HCT116 (cell line): ENCODE measurements at regions not wholly inside any gene's neighbourhood (a gene's known extent, or its start where the extent isn't known, plus 50 kb on each side); places are given as distances from the start of the nearest gene placed in this dataset.

Source experiments
- ATAC-seq: fragments of 200-7000 bp; cut with Tn5 transposase; 2 replicates; pipeline ENCODE4 v1.9.1; 2020; ENCODE audit warnings: mild to moderate bottlenecking, moderate library complexity
- BruUV-seq: library from RNA; stranded (reverse); fragments of 400-500 nt; replicated peaks from 2 replicates; lab custom pipeline; 2021; lab: Mats Ljungman, UMichigan
- CTCF ChIA-PET: fragments of 300-600 bp; sonication (Branson Sonifier 250); formaldehyde crosslinking; loops from one replicate; lab custom pipeline; 2021; ENCODE audit warnings: antibody characterized with exemption; lab: Charles Lee
- POLR2A ChIA-PET: fragments of 300-600, 350-600 bp; sonication (Branson Sonifier 250); formaldehyde crosslinking; loops from one replicate; lab custom pipeline; 2021; ENCODE audit warnings: antibody characterized with exemption; lab: Charles Lee
- RAD21 ChIA-PET, 2 experiments: fragments of 300-600 bp; sonication (Branson Sonifier 250); formaldehyde crosslinking; loops; one replicate each; lab custom pipeline; 2023; ENCODE audit warnings: low total read pairs in 2 of 2; ENCODE audit not compliant: uncharacterized antibody in 2 of 2, unreplicated experiment in 2 of 2, low non-redundant PET in 1 of 2; lab: Charles Lee
- DNase-seq: peaks from one replicate; pipeline ENCODE4 v3.0.0-alpha.2; 2010; ENCODE audit warnings: low read depth, low spot score
- H2AFZ ChIP-seq: fragments of 200-600 bp; shearing (Covaris generic), sonication (generic); 2 replicates; pipeline ENCODE4 v1.6.1; 2017; ENCODE audit warnings: low read depth, mixed run types, mixed read lengths, antibody characterized with exemption, low read length; ENCODE audit not compliant: poor library complexity, severe bottlenecking
- H3K27ac ChIP-seq: 2 replicates; pipeline ENCODE4 v1.5.1; 2012; ENCODE audit warnings: low read depth, low read length
- H3K27me3 ChIP-seq: fragments of 200-600 bp; sonication (generic); 2 replicates; pipeline ENCODE4 v1.6.1; 2016; ENCODE audit warnings: mixed run types, low read length, mixed read lengths; ENCODE audit not compliant: insufficient read depth
- H3K36me3 ChIP-seq, 2 experiments: fragments of 200-500 bp in 1 of 2; fragments of 200-600 bp in 1 of 2; sonication (Bioruptor generic) in 1 of 2; sonication (generic) in 1 of 2; 2 replicates each; pipeline versions ENCODE4 v1.5.1 to v1.6.1; 2014 to 2016; ENCODE audit warnings: low read length in 2 of 2, inconsistent platforms in 1 of 2, mixed read lengths in 1 of 2, mixed run types in 1 of 2; ENCODE audit not compliant: insufficient read depth in 2 of 2, control insufficient read depth in 1 of 2
- H3K4me1 ChIP-seq, 2 experiments: fragments of 200-600 bp in 1 of 2; sonication (generic) in 1 of 2; 2 replicates each; pipeline versions ENCODE4 v1.5.1 to v1.6.1; 2012 to 2017; ENCODE audit warnings: low read length in 2 of 2, inconsistent platforms in 1 of 2, mild to moderate bottlenecking in 1 of 2, mixed read lengths in 1 of 2, mixed run types in 1 of 2, moderate library complexity in 1 of 2; ENCODE audit not compliant: insufficient read depth in 2 of 2, control insufficient read depth in 1 of 2
- H3K4me2 ChIP-seq: fragments of 200-600 bp; sonication (generic); 2 replicates; pipeline ENCODE4 v1.6.1; 2017; ENCODE audit warnings: mixed run types, low read length, mixed read lengths
- H3K4me3 ChIP-seq, 2 experiments: fragments of 200-600 bp in 1 of 2; sonication (generic) in 1 of 2; replicated peaks in 1 of 2; 2 replicates each; pipeline ENCODE4 v1.5.1; 2011 to 2016; ENCODE audit warnings: low read length in 2 of 2, control low read depth in 1 of 2, low read depth in 1 of 2, mild to moderate bottlenecking in 1 of 2, mixed read lengths in 1 of 2, mixed run types in 1 of 2
- H3K79me2 ChIP-seq: fragments of 200-600 bp; sonication (generic); 2 replicates; pipeline ENCODE4 v1.6.1; 2017; ENCODE audit warnings: mild to moderate bottlenecking, mixed run types, low read length, moderate library complexity, mixed read lengths; ENCODE audit not compliant: insufficient read depth
- H3K9ac ChIP-seq: fragments of 200-600 bp; sonication (generic); 2 replicates; pipeline ENCODE4 v1.6.1; 2016; ENCODE audit warnings: low read length, mixed read lengths
- H3K9me2 ChIP-seq: fragments of 200-600 bp; sonication (generic), shearing (Covaris generic); 2 replicates; pipeline ENCODE4 v1.6.1; 2017; ENCODE audit warnings: mixed run types, mild to moderate bottlenecking, moderate library complexity; ENCODE audit not compliant: insufficient read depth
- H3K9me3 ChIP-seq, 2 experiments: fragments of 200-500 bp in 1 of 2; fragments of 200-600 bp in 1 of 2; sonication (Bioruptor generic) in 1 of 2; sonication (generic) in 1 of 2; 2 replicates each; pipeline ENCODE4 v1.6.1; 2014 to 2017; ENCODE audit warnings: low read length in 2 of 2, mixed read lengths in 2 of 2, inconsistent platforms in 1 of 2, low read depth in 1 of 2, mild to moderate bottlenecking in 1 of 2, mixed run types in 1 of 2, moderate library complexity in 1 of 2; ENCODE audit not compliant: control insufficient read depth in 1 of 2, insufficient read depth in 1 of 2
- H4K20me1 ChIP-seq: fragments of 200-600 bp; sonication (generic), shearing (Covaris generic); 2 replicates; pipeline ENCODE4 v1.6.1; 2017; ENCODE audit warnings: mixed run types, mild to moderate bottlenecking, moderate library complexity; ENCODE audit not compliant: insufficient read depth
- CEBPB ChIP-seq: IDR thresholded peaks from 2 replicates; pipeline ENCODE4 v1.6.1; 2012; ENCODE audit warnings: low read depth
- EGR1 ChIP-seq: IDR thresholded peaks from 2 replicates; pipeline ENCODE4 v1.6.1; 2012; ENCODE audit warnings: low read depth
- ELF1 ChIP-seq: IDR thresholded peaks from 2 replicates; pipeline ENCODE4 v1.6.1; 2012; ENCODE audit warnings: low read depth, borderline replicate concordance
- EZH2 ChIP-seq: fragments of 200-600 bp; sonication (generic); IDR thresholded peaks from 2 replicates; pipeline ENCODE4 v1.6.1; 2017; ENCODE audit warnings: antibody characterized with exemption, mixed run types
- EZH2phosphoT487 ChIP-seq: fragments of 200-600 bp; IDR thresholded peaks from 2 replicates; pipeline ENCODE4 v1.6.1; 2018; ENCODE audit warnings: antibody characterized with exemption, borderline replicate concordance
- FOSL1 ChIP-seq: IDR thresholded peaks from 2 replicates; pipeline ENCODE4 v1.6.1; 2012; ENCODE audit warnings: low read depth
- POLR2A ChIP-seq: IDR thresholded peaks from 2 replicates; pipeline ENCODE4 v1.7.0; 2011; ENCODE audit warnings: borderline replicate concordance; ENCODE audit not compliant: insufficient read depth, insufficient read length; ENCODE audit errors: extremely low read depth
- POLR2AphosphoS5 ChIP-seq: IDR thresholded peaks from 2 replicates; pipeline ENCODE4 v1.6.1; 2011; ENCODE audit warnings: mild to moderate bottlenecking, low read depth, low read length, moderate library complexity
- SIN3A ChIP-seq: IDR thresholded peaks from 2 replicates; pipeline ENCODE4 v1.6.1; 2012; ENCODE audit warnings: low read depth
- YY1 ChIP-seq: IDR thresholded peaks from 2 replicates; pipeline ENCODE4 v1.6.1; 2011; ENCODE audit warnings: low read length, low read depth, moderate library complexity, mild to moderate bottlenecking; ENCODE audit not compliant: insufficient replicate concordance; ENCODE audit errors: extremely low read depth
- ZFX ChIP-seq: fragments of 450-650 bp; IDR thresholded peaks from 2 replicates; pipeline ENCODE4 v1.6.1; 2017
- intact Hi-C: fragments of 100-400 bp; cut with micrococcal nuclease; formaldehyde crosslinking; loops from 2 replicates; pipeline ENCODE4 v1.10.0; 2022
- TF ChIP-seq, protein P1 (sequence below), 3 experiments: fragments of 200-600 bp in 1 of 3; sonication (generic) in 1 of 3; IDR thresholded peaks in 2 of 3; conservative IDR thresholded peaks in 1 of 3; 2 replicates each; pipeline ENCODE4 v1.5.1; 2012 to 2017; ENCODE audit warnings: low read depth in 2 of 3, low read length in 2 of 3, antibody characterized with exemption in 1 of 3, borderline replicate concordance in 1 of 3, control low read depth in 1 of 3, mild to moderate bottlenecking in 1 of 3, mixed read lengths in 1 of 3, mixed run types in 1 of 3, moderate library complexity in 1 of 3; ENCODE audit not compliant: insufficient read depth in 1 of 3
- TF ChIP-seq, protein P2 (sequence below): IDR thresholded peaks from 2 replicates; pipeline ENCODE4 v1.6.1; 2012
- TF ChIP-seq, protein P3 (sequence below): IDR thresholded peaks from 2 replicates; pipeline ENCODE4 v1.6.1; 2012; ENCODE audit warnings: low read depth
- TF ChIP-seq, protein P4 (sequence below): IDR thresholded peaks from 2 replicates; pipeline ENCODE4 v1.6.1; 2012

DNA sequence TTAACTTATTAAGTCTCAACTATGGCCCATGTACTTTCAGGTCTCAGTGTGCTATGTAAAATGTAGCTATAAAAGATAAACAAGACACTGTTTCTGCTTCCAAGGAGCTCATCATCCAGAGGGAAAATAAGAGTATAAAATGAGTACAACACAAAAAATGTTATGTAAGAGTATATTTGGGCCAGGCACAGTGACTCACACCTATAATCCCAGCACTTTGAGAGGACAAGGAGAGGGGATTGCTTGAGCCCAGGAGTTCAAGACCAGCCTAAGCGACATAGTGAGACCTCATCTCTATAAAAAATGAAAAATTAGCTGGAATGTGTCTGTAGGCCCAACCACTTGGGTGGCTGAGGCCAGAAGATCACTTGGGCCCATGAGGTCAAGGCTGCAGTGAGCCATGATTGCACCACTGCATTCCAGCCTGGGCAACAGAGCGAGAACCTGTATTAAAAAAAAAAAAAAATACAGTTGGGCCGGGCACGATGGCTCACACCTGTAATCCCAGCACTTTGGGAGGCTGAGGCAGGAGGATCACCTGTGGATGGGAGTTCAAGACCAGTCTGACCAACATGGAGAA is 124.0 kb downstream of the EDN1 start:
- H4K20me1 ChIP-seq: no peaks in the 10 kb centered on the region
- H3K9me3 ChIP-seq: peaks cover 0 to 6% of the 10 kb centered on the region in 2 experiments; a peak in 1 of 4 replicates
- no peaks in the 10 kb centered on the region for H3K9me2 ChIP-seq
- H3K4me3 ChIP-seq: no peak overlapping the region
- RAD21 ChIA-PET: no interaction called here
- H3K4me2 ChIP-seq: no peak overlapping the region
- DNase-seq: no peak
- no peak for ATAC-seq
- H2AFZ ChIP-seq: no peak overlapping the region
- no peaks in the 10 kb centered on the region for H3K79me2 ChIP-seq
- H3K9ac ChIP-seq: no peak overlapping the region
- H3K36me3 ChIP-seq: no peaks in the 10 kb centered on the region
- TF ChIP-seq ELF1: no peak
- TF ChIP-seq POLR2A: no peak
- CTCF ChIA-PET: no interaction called here
- intact Hi-C loops: no loop called here
- H3K4me1 ChIP-seq: no peaks in the 10 kb centered on the region
- POLR2A ChIA-PET: no interaction called here
- BruUV-seq: no TSS peak
- H3K27me3 ChIP-seq: no peaks in the 10 kb centered on the region
- no peak overlapping the region for H3K27ac ChIP-seq

DNA sequence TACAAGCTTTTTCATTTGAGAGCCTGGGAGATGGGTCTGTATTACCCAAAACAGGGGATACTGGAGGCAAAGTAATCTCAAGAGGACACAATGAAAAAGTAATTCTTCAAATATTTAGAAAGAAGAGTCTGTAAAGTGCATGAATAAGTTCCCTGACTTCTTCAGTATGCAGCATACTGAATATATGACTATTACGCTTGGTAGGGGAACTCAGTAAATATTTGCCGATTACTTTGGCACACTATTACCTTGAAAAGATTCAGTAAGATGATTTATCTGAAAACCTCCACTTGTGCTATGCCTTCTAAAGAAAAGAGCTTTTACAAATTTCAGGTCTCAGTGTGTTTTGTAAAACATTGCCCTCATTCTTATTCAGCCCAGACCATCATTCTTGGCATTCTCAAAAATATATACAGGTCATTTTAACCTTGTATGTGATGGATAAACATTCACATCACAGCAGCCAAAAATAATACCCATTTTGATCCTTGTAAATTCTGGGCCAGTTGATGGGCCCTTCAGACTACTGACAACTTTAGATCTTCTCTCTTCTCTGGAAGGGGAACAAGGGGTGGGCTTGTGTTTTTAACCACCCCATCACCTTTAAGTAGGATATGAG is 125.9 kb downstream of the EDN1 start:
- Histone ChIP-seq H3K27ac (no peak overlapping the region), H3K27me3 (no peaks in the 10 kb centered on the region), H3K9me2 (no peaks in the 10 kb centered on the region), H3K4me3 (no peak overlapping the region), H4K20me1 (no peaks in the 10 kb centered on the region), H3K79me2 (no peaks in the 10 kb centered on the region), H3K9ac (no peak overlapping the region), H2AFZ (no peak overlapping the region), H3K4me1 (no peaks in the 10 kb centered on the region), H3K36me3 (no peaks in the 10 kb centered on the region), H3K9me3 (peaks cover 0 to 6% of the 10 kb centered on the region in 2 experiments; a peak in 1 of 4 replicates), H3K4me2 (no peak overlapping the region)
- no peak for DNase-seq
- ATAC-seq: no peak
- intact Hi-C loops: no loop called here
- CTCF ChIA-PET: no interaction called here
- BruUV-seq: no TSS peak
- RAD21 ChIA-PET: no interaction called here
- POLR2A ChIA-PET: no interaction called here
- TF ChIP-seq FOSL1: no peak
- TF ChIP-seq, protein P1, sequence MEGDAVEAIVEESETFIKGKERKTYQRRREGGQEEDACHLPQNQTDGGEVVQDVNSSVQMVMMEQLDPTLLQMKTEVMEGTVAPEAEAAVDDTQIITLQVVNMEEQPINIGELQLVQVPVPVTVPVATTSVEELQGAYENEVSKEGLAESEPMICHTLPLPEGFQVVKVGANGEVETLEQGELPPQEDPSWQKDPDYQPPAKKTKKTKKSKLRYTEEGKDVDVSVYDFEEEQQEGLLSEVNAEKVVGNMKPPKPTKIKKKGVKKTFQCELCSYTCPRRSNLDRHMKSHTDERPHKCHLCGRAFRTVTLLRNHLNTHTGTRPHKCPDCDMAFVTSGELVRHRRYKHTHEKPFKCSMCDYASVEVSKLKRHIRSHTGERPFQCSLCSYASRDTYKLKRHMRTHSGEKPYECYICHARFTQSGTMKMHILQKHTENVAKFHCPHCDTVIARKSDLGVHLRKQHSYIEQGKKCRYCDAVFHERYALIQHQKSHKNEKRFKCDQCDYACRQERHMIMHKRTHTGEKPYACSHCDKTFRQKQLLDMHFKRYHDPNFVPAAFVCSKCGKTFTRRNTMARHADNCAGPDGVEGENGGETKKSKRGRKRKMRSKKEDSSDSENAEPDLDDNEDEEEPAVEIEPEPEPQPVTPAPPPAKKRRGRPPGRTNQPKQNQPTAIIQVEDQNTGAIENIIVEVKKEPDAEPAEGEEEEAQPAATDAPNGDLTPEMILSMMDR (IDR thresholded peaks at IDR 0.05 in 2 of 3, conservative IDR thresholded peaks at IDR 0.05 in 1 of 3; ENCODE audit: borderline replicate concordance in 1 of 3, insufficient read depth in 1 of 3, low read depth in 2 of 3, low read length in 2 of 3): no peak
- TF ChIP-seq EZH2: no peak
- TF ChIP-seq EGR1: no peak
- TF ChIP-seq ZFX: no peak
- TF ChIP-seq, protein P2, sequence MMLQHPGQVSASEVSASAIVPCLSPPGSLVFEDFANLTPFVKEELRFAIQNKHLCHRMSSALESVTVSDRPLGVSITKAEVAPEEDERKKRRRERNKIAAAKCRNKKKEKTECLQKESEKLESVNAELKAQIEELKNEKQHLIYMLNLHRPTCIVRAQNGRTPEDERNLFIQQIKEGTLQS: no peak
- TF ChIP-seq, protein P3, sequence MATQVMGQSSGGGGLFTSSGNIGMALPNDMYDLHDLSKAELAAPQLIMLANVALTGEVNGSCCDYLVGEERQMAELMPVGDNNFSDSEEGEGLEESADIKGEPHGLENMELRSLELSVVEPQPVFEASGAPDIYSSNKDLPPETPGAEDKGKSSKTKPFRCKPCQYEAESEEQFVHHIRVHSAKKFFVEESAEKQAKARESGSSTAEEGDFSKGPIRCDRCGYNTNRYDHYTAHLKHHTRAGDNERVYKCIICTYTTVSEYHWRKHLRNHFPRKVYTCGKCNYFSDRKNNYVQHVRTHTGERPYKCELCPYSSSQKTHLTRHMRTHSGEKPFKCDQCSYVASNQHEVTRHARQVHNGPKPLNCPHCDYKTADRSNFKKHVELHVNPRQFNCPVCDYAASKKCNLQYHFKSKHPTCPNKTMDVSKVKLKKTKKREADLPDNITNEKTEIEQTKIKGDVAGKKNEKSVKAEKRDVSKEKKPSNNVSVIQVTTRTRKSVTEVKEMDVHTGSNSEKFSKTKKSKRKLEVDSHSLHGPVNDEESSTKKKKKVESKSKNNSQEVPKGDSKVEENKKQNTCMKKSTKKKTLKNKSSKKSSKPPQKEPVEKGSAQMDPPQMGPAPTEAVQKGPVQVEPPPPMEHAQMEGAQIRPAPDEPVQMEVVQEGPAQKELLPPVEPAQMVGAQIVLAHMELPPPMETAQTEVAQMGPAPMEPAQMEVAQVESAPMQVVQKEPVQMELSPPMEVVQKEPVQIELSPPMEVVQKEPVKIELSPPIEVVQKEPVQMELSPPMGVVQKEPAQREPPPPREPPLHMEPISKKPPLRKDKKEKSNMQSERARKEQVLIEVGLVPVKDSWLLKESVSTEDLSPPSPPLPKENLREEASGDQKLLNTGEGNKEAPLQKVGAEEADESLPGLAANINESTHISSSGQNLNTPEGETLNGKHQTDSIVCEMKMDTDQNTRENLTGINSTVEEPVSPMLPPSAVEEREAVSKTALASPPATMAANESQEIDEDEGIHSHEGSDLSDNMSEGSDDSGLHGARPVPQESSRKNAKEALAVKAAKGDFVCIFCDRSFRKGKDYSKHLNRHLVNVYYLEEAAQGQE: no peak
- no peak for TF ChIP-seq POLR2A
- TF ChIP-seq EZH2phosphoT487: no peak
- no peak for TF ChIP-seq CEBPB
- no peak for TF ChIP-seq ELF1
- TF ChIP-seq, protein P4, sequence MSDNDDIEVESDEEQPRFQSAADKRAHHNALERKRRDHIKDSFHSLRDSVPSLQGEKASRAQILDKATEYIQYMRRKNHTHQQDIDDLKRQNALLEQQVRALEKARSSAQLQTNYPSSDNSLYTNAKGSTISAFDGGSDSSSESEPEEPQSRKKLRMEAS: no peak
- TF ChIP-seq YY1: no peak
- TF ChIP-seq POLR2AphosphoS5: no peak
- TF ChIP-seq SIN3A: no peak
